ENCODE measurements at regions not wholly inside any gene's neighbourhood (a gene's known extent, or its start where the extent isn't known, plus 50 kb on each side); places are given as distances from the start of the nearest gene placed in this dataset.

DNA sequence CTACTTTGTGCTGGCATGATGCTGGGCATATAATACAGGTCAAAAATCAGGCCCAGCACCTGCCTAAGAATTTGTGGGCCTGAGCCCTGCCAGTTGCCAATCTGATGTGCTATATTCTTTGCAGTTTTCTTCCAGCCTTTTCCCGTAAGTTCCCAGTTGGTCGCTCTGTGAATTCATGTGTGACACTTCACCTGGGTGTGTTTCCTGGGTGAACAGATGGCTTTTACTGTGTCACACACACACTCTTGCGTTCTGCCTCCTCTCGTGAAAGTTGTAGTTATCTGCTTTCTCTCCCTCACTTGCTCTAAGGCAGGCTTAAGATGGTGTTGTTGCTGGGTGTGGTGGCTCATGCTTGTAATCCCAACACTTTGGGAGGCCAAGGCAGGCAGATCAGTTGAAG lies 153.5 kb upstream of the DMRT1 start:
- no peak for TF ChIP-seq FOXA1 (IDR thresholded peaks at IDR 0.05)
- no peak for TF ChIP-seq TARDBP (IDR thresholded peaks at IDR 0.05)
- no peak for TF ChIP-seq BHLHE40 (IDR thresholded peaks at IDR 0.05; ENCODE audit: borderline replicate concordance)
- no peak for TF ChIP-seq NFRKB (IDR thresholded peaks at IDR 0.05)
- no peak for TF ChIP-seq ZNF384 (IDR thresholded peaks at IDR 0.05)
- TF ChIP-seq SP1 (IDR thresholded peaks at IDR 0.05): no peak
- no peak for TF ChIP-seq ELF4 (IDR thresholded peaks at IDR 0.05)
- no peak for TF ChIP-seq SUZ12 (IDR thresholded peaks at IDR 0.05)

All from HEK293T (cell line).